Lower lobe of right lung (tissue), 2 donors: ENCODE measurements at regions not wholly inside any gene's neighbourhood (a gene's known extent, or its start where the extent isn't known, plus 50 kb on each side); places are given as distances from the start of the nearest gene placed in this dataset.
"Not testable (repeated sequence)": the region's sequence is repeated elsewhere in the genome, so short reads cannot be mapped to it uniquely, and the experiment has no call there.

Experiments
- ATAC-seq, 2 donors: fragments of 200-7000 bp; cut with Tn5 transposase; one replicate each; pipeline ENCODE4 v1.9.1; 2020 to 2022; ENCODE audit warnings: mild to moderate bottlenecking in 2 of 2, moderate library complexity in 2 of 2
- DNase-seq: peaks from one replicate; pipeline ENCODE4 v3.0.0-alpha.2; 2020
- H3K27ac ChIP-seq: fragments of 200-600 bp; one replicate; pipeline ENCODE4 v1.8.0; 2022
- H3K27me3 ChIP-seq: fragments of 200-600 bp; one replicate; pipeline ENCODE4 v1.8.0; 2022; ENCODE audit warnings: low read depth
- H3K36me3 ChIP-seq: fragments of 200-600 bp; one replicate; pipeline ENCODE4 v1.8.0; 2022; ENCODE audit warnings: mild to moderate bottlenecking
- H3K4me1 ChIP-seq: fragments of 200-600 bp; one replicate; pipeline ENCODE4 v1.8.0; 2022
- H3K4me3 ChIP-seq: fragments of 200-600 bp; one replicate; pipeline ENCODE4 v1.8.0; 2022; ENCODE audit warnings: mild to moderate bottlenecking
- H3K9me3 ChIP-seq: fragments of 200-600 bp; one replicate; pipeline ENCODE4 v1.8.0; 2022
- intact Hi-C: fragments of 100-400 bp; cut with DNase I; formaldehyde crosslinking; loops from one replicate; pipeline ENCODE4 v1.11.0; 2022
- TF ChIP-seq, protein P1 (sequence below): fragments of 200-600 bp; IDR thresholded peaks from one replicate; pipeline ENCODE4 v1.8.0; 2022; ENCODE audit warnings: antibody characterized with exemption, mild to moderate bottlenecking
- donor health status: DM: no; HTN: yes; CAD: no; lungs with severe emphysema.

DNA sequence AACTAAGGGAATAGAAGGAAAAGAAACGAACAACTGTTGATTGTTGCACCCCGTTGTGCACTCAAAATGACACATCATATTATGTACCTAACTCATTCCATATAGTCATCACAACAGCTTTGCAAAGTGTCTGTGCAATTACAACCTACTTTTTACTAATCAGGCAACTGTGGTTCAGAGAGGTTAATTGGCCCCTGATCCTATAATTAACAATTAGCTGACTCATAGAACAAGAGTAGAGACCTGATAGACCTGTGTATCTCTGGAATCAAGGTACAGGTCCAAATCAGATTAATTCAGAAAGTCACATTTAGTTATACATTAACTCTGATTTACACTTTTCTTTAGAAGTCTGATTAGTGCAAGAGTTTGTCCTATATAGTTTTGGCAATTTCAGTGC, 122.5 kb upstream of the CDK13 start:
- no peak overlapping the region for H3K4me3 ChIP-seq
- no peaks in the 10 kb centered on the region for H3K9me3 ChIP-seq
- H3K27ac ChIP-seq: no peak overlapping the region
- TF ChIP-seq, protein P1, sequence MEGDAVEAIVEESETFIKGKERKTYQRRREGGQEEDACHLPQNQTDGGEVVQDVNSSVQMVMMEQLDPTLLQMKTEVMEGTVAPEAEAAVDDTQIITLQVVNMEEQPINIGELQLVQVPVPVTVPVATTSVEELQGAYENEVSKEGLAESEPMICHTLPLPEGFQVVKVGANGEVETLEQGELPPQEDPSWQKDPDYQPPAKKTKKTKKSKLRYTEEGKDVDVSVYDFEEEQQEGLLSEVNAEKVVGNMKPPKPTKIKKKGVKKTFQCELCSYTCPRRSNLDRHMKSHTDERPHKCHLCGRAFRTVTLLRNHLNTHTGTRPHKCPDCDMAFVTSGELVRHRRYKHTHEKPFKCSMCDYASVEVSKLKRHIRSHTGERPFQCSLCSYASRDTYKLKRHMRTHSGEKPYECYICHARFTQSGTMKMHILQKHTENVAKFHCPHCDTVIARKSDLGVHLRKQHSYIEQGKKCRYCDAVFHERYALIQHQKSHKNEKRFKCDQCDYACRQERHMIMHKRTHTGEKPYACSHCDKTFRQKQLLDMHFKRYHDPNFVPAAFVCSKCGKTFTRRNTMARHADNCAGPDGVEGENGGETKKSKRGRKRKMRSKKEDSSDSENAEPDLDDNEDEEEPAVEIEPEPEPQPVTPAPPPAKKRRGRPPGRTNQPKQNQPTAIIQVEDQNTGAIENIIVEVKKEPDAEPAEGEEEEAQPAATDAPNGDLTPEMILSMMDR: no peak
- no peaks in the 10 kb centered on the region for H3K4me1 ChIP-seq
- intact Hi-C loops: no loop called here
- ATAC-seq: no peak
- DNase-seq: no peak
- H3K36me3 ChIP-seq: no peaks in the 10 kb centered on the region
- peaks cover 55% of the 10 kb centered on the region for H3K27me3 ChIP-seq

GRCh38 chr7:39829028-39829427, 121.0 kb upstream of the CDK13 start:
- peaks cover 59% of the 10 kb centered on the region for H3K27me3 ChIP-seq
- no peaks in the 10 kb centered on the region for H3K9me3 ChIP-seq
- no peak overlapping the region for H3K4me3 ChIP-seq
- H3K27ac ChIP-seq: no peak overlapping the region
- ATAC-seq: no peak
- intact Hi-C loops: no loop called here
- TF ChIP-seq, protein P1: no peak
- no peak for DNase-seq
- peaks cover 7% of the 10 kb centered on the region for H3K4me1 ChIP-seq
- H3K36me3 ChIP-seq: no peaks in the 10 kb centered on the region

GRCh38 chr7:39832519-39833085, 117.5 kb upstream of the CDK13 start:
- intact Hi-C loops: no loop called here
- Histone ChIP-seq H3K27me3 (peaks cover 46% of the 10 kb centered on the region), H3K9me3 (no peaks in the 10 kb centered on the region), H3K36me3 (no peaks in the 10 kb centered on the region), H3K4me1 (peaks cover 7% of the 10 kb centered on the region), H3K4me3 (peak overlapping the region; percentile 47), H3K27ac (no peak overlapping the region)
- DNase-seq (no peak), ATAC-seq (no peak)
- TF ChIP-seq, protein P1: no peak

DNA sequence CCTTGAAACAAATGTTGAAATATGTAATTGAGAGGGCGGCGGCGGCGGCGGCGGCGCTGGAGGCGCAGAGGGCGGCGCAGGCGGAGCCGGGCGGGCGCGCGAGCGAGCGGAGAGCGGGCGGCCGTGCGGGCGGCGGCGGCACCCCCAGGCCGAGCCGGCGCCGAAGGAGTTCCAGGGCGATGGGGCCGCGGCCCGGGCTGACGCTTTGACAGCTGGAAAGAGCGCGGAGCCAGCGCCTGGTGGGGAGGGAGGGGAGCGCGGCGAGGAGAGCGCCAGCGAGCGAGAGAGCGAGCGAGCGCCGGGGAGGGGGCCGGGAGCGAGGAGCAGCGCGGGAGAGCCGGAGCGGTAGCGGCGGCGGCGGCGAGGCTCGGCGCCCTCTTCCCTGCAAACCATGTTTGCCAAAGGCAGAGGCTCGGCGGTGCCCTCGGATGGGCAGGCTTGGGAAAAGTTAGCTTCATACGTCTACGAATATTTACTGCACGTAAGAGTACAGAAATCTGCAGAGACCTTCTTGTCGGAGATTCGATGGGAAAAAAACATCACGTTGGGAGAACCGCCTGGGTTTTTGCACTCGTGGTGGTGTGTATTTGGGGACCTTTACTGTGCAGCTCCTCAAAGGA, 116.8 kb upstream of the CDK13 start:
- H3K4me1 ChIP-seq, H3K9me3 ChIP-seq, H3K27ac ChIP-seq, DNase-seq, intact Hi-C loops, H3K36me3 ChIP-seq: not testable (repeated sequence)
- Histone ChIP-seq H3K27me3 (peaks cover 50% of the 10 kb centered on the region), H3K4me3 (peak overlapping the region; percentile 47)
- ATAC-seq: peak; percentile 73 to 80

DNA sequence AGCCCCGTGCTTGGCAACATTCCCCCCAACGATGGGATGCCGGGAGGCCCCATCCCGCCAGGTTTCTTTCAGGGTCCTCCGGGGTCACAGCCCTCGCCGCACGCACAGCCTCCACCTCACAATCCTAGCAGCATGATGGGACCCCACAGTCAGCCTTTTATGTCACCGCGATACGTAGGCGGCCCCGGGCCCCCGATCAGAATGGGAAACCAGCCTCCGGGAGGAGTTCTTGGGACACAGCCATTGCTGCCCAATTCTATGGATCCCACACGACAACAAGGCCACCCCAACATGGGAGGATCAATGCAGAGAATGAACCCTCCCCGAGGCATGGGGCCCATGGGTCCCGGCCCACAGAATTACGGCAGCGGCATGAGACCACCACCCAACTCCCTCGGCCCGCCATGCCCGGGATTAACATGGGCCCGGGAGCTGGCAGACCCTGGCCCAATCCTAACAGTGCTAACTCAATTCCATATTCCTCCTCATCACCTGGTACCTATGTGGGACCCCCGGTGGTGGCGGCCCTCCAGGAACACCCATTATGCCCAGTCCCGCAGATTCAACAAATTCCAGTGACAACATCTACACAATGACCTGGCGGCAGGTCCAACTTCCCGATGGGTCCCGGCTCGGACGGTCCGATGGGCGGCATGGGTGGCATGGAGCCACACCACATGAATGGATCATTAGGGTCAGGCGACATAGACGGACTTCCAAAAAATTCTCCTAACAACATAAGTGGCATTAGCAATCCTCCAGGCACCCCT, 116.0 kb upstream of the CDK13 start:
- peaks cover 53% of the 10 kb centered on the region for H3K27me3 ChIP-seq
- DNase-seq: not testable (repeated sequence)

GRCh38 chr7:39838326-39838725, 111.7 kb upstream of the CDK13 start:
- TF ChIP-seq, protein P1: no peak
- Histone ChIP-seq H3K4me1 (peaks cover 14% of the 10 kb centered on the region), H3K9me3 (no peaks in the 10 kb centered on the region), H3K4me3 (no peak overlapping the region), H3K27ac (no peak overlapping the region), H3K36me3 (no peaks in the 10 kb centered on the region), H3K27me3 (peaks cover 20% of the 10 kb centered on the region)
- intact Hi-C loops: no loop called here
- ATAC-seq: peak in 1 of 2 donors; percentile 14
- no peak for DNase-seq

More for the DNA sequence above, 116.0 kb upstream of the CDK13 start:
- peak overlapping the region; percentile 47 for H3K4me3 ChIP-seq
- H3K36me3 ChIP-seq, ATAC-seq, intact Hi-C loops, H3K9me3 ChIP-seq, H3K27ac ChIP-seq: not testable (repeated sequence)
- peaks cover 14% of the 10 kb centered on the region for H3K4me1 ChIP-seq
